Forelimb muscle (tissue), 1 donor: ENCODE measurements at regions not wholly inside any gene's neighbourhood (a gene's known extent, or its start where the extent isn't known, plus 50 kb on each side); places are given as distances from the start of the nearest gene placed in this dataset.
"Not testable (repeated sequence)": the region's sequence is repeated elsewhere in the genome, so short reads cannot be mapped to it uniquely, and the experiment has no call there.

Source experiments
- DNase-seq: peaks from one replicate; pipeline ENCODE4 v3.0.0-alpha.2; 2013; ENCODE audit warnings: low read depth

- DNase-seq: no peak
Observed at GRCh38 chr3:177476495-177476894, 279.2 kb upstream of the TBL1XR1 start.

GRCh38 chr3:177476921-177477435 is 279.7 kb upstream of the TBL1XR1 start:
- DNase-seq: no peak

- peak; percentile 36 for DNase-seq
Observed at GRCh38 chr3:177478170-177478867, 281.0 kb upstream of the TBL1XR1 start.

- DNase-seq: no peak
Observed at GRCh38 chr3:177479630-177480029, 282.3 kb upstream of the TBL1XR1 start.

- DNase-seq: no peak
Observed at GRCh38 chr3:177481329-177481728, 284.0 kb upstream of the TBL1XR1 start.

- peak; percentile 28 for DNase-seq
Observed at GRCh38 chr3:177482048-177482691, 284.9 kb upstream of the TBL1XR1 start.

- no peak for DNase-seq
Observed at GRCh38 chr3:177483182-177483967, 286.1 kb upstream of the TBL1XR1 start.

- DNase-seq: no peak
Observed at GRCh38 chr3:177484206-177484605, 286.9 kb upstream of the TBL1XR1 start.

GRCh38 chr3:177484926-177485325 is 287.6 kb upstream of the TBL1XR1 start:
- no peak for DNase-seq

GRCh38 chr3:177487635-177488186 is 290.4 kb upstream of the TBL1XR1 start:
- no peak for DNase-seq

- DNase-seq: no peak
Observed at GRCh38 chr3:177488740-177489139, 291.5 kb upstream of the TBL1XR1 start.

- no peak for DNase-seq
Observed at GRCh38 chr3:177490626-177491025, 293.3 kb upstream of the TBL1XR1 start.

- DNase-seq: peak; percentile 89
Observed at GRCh38 chr3:177491296-177492032, 294.2 kb upstream of the TBL1XR1 start.

- DNase-seq: no peak
Observed at GRCh38 chr3:177493091-177493490, 295.8 kb upstream of the TBL1XR1 start.

GRCh38 chr3:177494216-177494615 is 296.9 kb upstream of the TBL1XR1 start:
- no peak for DNase-seq

GRCh38 chr3:177495566-177495965 is 298.3 kb upstream of the TBL1XR1 start:
- DNase-seq: no peak

GRCh38 chr3:177498037-177498857 is 301.0 kb upstream of the TBL1XR1 start:
- no peak for DNase-seq

- not testable (repeated sequence) for DNase-seq
Observed at GRCh38 chr3:177499039-177499438, 301.8 kb upstream of the TBL1XR1 start.

GRCh38 chr3:177499779-177500423 is 302.6 kb upstream of the TBL1XR1 start:
- no peak for DNase-seq

GRCh38 chr3:177510693-177511216 is 313.5 kb upstream of the TBL1XR1 start:
- DNase-seq: no peak
